Left ventricle myocardium inferior (tissue), 1 donor: ENCODE measurements at regions not wholly inside any gene's neighbourhood (a gene's known extent, or its start where the extent isn't known, plus 50 kb on each side); places are given as distances from the start of the nearest gene placed in this dataset.
A peak's percentile ranks its signal among the peaks of the same experiment; 100 is the strongest.
"Not testable (repeated sequence)": the region's sequence is repeated elsewhere in the genome, so short reads cannot be mapped to it uniquely, and the experiment has no call there.

Experiments
- DNase-seq: peaks from one replicate; pipeline ENCODE4 v3.0.0-alpha.2; 2020
- H3K27ac ChIP-seq: fragments of 200-600 bp; replicated peaks from 2 replicates; pipeline ENCODE4 v1.8.0; 2021
- H3K27me3 ChIP-seq: fragments of 200-600 bp; 2 replicates; pipeline ENCODE4 v1.8.0; 2021; ENCODE audit warnings: low read depth
- H3K36me3 ChIP-seq: fragments of 200-600 bp; 2 replicates; pipeline ENCODE4 v1.8.0; 2021
- H3K4me1 ChIP-seq: fragments of 200-600 bp; 2 replicates; pipeline ENCODE4 v1.8.0; 2021
- H3K4me3 ChIP-seq: fragments of 200-600 bp; 2 replicates; pipeline ENCODE4 v1.8.0; 2021; ENCODE audit warnings: mild to moderate bottlenecking, moderate library complexity
- H3K9me3 ChIP-seq: fragments of 200-600 bp; replicated peaks from 2 replicates; pipeline ENCODE4 v1.8.0; 2021
- intact Hi-C: fragments of 100-400 bp; cut with micrococcal nuclease; formaldehyde crosslinking; loops from one replicate; pipeline ENCODE4 v1.11.0; 2022
- TF ChIP-seq, protein P1 (sequence below): fragments of 200-600 bp; IDR thresholded peaks from 2 replicates; pipeline ENCODE4 v1.8.0; 2021; ENCODE audit warnings: antibody characterized with exemption, mild to moderate bottlenecking, borderline replicate concordance
- donor health status: DM: no; HTN: yes; CAD: no; lungs with severe emphysema.

DNA sequence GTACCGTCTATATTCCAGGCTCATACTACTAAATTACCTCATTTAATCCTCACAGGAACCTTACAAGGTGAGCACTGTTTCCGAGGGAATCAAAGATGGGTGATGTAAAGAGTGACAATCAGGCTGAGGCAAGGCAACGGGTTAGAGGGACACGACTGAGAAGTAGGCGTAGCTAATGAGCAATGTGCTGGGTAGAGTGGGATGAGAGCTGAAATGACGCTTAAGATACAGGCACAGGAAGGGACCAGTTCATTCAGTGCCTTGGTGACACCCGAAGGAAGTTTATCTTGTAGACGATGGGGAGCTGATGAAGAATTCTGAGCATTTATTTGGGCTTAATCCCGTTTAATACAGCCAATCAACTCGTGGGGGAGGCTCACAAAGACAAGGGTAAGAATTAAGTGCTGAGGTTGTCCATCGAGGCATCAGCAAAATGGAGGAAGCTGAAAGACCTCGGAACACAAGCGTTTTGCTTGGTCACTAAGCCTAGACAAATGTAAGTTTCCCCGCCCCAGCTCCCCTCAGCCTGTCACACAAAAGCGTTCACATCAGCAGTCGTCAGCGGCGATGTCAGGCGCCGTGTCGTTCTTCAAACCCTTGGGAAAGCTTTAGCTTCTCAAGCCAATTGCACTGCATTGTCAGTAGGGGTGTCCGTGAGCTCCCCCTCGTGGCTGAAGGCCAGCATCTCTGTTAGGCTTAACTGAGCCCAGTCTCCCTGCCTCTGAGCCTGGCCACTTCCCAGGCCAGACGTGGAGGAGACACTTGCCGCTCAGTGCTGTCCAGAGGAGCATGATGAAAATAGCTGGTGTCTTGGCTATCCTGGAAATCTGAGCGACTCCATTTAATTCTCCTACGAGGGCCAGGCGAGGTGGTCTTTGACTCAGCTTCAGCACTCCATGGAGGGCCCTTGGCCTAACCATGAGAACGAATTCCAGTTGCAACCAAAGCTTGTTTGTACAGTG, 288.5 kb upstream of the G2E3 start:
- peak overlapping the region; percentile 41 for H3K4me3 ChIP-seq
- TF ChIP-seq, protein P1, sequence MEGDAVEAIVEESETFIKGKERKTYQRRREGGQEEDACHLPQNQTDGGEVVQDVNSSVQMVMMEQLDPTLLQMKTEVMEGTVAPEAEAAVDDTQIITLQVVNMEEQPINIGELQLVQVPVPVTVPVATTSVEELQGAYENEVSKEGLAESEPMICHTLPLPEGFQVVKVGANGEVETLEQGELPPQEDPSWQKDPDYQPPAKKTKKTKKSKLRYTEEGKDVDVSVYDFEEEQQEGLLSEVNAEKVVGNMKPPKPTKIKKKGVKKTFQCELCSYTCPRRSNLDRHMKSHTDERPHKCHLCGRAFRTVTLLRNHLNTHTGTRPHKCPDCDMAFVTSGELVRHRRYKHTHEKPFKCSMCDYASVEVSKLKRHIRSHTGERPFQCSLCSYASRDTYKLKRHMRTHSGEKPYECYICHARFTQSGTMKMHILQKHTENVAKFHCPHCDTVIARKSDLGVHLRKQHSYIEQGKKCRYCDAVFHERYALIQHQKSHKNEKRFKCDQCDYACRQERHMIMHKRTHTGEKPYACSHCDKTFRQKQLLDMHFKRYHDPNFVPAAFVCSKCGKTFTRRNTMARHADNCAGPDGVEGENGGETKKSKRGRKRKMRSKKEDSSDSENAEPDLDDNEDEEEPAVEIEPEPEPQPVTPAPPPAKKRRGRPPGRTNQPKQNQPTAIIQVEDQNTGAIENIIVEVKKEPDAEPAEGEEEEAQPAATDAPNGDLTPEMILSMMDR = peak; percentile 86
- peaks cover 13% of the 10 kb centered on the region for H3K27me3 ChIP-seq
- peak; percentile 81 for DNase-seq
- no peaks in the 10 kb centered on the region for H3K36me3 ChIP-seq
- H3K4me1 ChIP-seq = no peaks in the 10 kb centered on the region
- intact Hi-C loops = no loop called here
- H3K9me3 ChIP-seq = no peaks in the 10 kb centered on the region
- no peak overlapping the region for H3K27ac ChIP-seq

DNA sequence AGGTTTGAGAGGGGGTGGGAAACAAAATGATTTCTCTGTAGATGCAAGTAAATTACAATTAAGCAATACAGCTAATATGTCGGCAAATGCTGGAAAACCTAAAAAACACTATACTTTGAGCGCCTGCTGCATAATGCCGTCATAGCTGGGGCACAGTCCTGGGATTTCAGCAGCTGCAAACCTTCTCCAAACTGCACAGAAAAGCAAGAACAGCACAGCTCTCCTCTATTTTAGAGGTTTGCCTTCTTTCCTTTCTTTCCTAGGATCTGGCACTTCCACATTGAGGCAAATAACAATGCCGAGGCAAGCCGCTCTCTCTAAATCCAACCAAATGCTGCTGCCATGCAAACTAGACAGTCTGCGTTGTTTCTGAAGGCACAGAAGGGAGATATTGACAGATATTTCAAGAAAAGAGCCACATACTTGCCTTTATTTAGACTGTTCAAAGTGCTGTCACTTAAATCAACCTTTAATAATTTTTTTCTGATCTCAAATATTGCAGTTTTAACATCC, 287.1 kb upstream of the G2E3 start:
- intact Hi-C loops = no loop called here
- Histone ChIP-seq H3K9me3 (no peaks in the 10 kb centered on the region), H3K36me3 (no peaks in the 10 kb centered on the region), H3K27ac (no peak overlapping the region), H3K4me3 (no peak overlapping the region), H3K4me1 (no peaks in the 10 kb centered on the region), H3K27me3 (peaks cover 13% of the 10 kb centered on the region)
- TF ChIP-seq, protein P1 = no peak
- DNase-seq = no peak

DNA sequence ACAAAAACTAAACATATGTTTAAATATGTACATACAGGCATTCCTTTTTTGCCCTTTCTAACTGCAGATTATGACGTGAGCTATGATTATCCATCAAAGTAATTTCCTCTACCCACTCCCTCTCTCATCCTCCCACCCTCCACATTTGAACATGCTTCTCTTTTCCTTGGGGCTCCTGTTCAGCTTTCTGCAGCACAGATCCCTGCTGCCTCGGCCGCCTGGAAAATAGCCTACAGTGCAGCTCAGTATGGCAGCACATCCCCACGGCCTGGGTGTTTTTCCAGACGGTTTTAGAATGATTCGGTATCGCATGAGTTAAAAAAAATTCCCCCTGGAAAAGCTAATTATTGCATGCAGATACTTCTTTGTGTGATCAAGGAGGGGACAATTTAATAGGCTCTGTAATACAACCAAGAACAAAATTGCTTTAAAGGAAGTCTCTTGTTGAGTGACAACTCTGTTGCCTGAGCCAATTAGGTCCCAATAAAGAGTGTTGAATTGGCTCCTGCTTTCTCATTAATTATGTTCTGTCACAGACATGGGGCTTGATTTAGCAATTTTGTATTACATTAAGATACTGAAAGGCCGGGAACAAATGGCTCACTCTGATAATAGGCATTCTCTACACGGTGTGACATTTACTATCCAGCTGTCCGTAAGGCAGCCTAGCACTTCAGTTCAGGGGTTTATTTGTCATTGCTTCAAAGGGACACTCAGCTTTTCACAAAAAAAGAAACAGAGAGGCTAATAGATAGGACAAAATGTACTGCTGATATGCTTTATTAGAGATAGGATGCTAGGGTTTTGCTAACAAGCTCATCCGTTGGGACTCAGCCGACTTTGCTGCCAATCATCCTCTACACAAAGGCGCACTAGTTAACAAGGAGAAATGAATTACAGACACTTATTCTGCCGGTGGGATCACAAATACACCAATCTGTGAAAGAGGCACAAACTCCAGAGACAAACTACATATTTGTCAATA, 285.8 kb upstream of the G2E3 start:
- Histone ChIP-seq H3K4me3 (no peak overlapping the region), H3K27me3 (peaks cover 13% of the 10 kb centered on the region), H3K4me1 (no peaks in the 10 kb centered on the region), H3K9me3 (no peaks in the 10 kb centered on the region), H3K36me3 (no peaks in the 10 kb centered on the region), H3K27ac (no peak overlapping the region)
- no peak for DNase-seq
- TF ChIP-seq, protein P1 = no peak
- intact Hi-C loops = no loop called here

DNA sequence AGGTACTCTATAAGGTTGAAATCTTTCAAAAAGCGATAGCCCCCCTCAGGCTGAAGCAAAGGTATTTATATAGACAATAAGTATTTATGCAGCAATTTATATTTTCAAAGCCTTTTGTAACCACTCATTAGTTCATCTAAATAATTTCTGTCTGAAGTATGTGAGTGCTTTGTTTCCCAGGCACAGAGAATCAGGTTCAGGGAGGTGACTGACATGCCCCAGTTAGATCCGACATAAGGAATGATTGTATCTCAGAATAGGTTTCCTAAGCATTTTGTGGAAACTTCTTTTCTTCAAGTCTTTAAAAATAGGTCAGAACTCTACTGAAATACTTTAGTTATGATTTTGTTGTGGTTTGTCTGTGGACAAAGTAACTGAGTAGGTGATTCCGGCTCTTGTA, 283.4 kb upstream of the G2E3 start:
- peaks cover 5% of the 10 kb centered on the region for H3K27me3 ChIP-seq
- H3K27ac ChIP-seq = no peak overlapping the region
- no peaks in the 10 kb centered on the region for H3K36me3 ChIP-seq
- no peak overlapping the region for H3K4me3 ChIP-seq
- DNase-seq = no peak
- H3K4me1 ChIP-seq = no peaks in the 10 kb centered on the region
- peaks cover 6% of the 10 kb centered on the region for H3K9me3 ChIP-seq
- intact Hi-C loops = no loop called here
- TF ChIP-seq, protein P1 = no peak

DNA sequence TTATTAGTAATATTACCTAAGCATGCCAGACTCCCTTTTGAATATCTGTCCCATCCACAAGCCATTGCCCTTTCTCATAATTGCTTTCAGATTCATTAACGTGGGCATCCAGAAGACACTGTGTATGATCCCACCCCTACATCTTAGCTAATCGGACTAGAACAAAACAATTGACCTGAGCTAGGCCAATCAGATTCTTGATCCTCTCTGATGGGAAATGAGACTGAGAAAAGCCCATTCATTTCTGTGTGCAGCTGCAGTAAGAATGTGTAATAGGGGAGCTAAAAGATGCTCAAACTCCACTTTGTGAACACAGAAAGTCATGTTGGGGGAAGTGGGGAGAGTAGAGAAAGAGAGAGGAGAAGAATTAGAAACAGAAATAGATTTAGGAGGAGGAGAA, 281.7 kb upstream of the G2E3 start:
- no peak for DNase-seq
- Histone ChIP-seq H3K4me1 (no peaks in the 10 kb centered on the region), H3K4me3 (no peak overlapping the region), H3K27me3 (peaks cover 5% of the 10 kb centered on the region), H3K27ac (no peak overlapping the region), H3K9me3 (peaks cover 14% of the 10 kb centered on the region), H3K36me3 (no peaks in the 10 kb centered on the region)
- TF ChIP-seq, protein P1 = no peak
- intact Hi-C loops = no loop called here

DNA sequence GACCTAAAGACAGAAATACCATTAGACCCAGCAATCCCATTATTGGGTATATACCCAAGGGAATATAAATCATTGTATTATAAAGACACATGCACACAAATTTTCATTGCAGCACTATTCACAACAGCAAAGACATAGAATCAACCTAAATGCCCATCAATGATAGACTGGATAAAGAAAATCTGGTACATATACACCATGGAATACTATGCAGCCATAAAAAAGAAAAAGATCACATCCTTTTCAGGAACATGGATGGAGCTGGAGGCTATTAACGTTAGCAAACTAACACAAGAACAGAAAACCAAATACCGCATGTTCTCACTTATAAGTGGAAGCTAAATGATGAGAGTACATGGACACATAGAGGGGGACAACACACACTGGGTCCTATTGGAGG, 280.1 kb upstream of the G2E3 start:
- H3K36me3 ChIP-seq, intact Hi-C loops, H3K4me1 ChIP-seq, H3K4me3 ChIP-seq, DNase-seq, H3K27me3 ChIP-seq, H3K27ac ChIP-seq: not testable (repeated sequence)
- H3K9me3 ChIP-seq = peaks cover 14% of the 10 kb centered on the region
